Activated naive CD4-positive, alpha-beta T cell treated with anti-CD3 and anti-CD28 coated beads for 36 hours (primary cell): ENCODE measurements at regions not wholly inside any gene's neighbourhood (a gene's known extent, or its start where the extent isn't known, plus 50 kb on each side); places are given as distances from the start of the nearest gene placed in this dataset.
A peak's percentile ranks its signal among the peaks of the same experiment; 100 is the strongest.
"Not testable (repeated sequence)": the region's sequence is repeated elsewhere in the genome, so short reads cannot be mapped to it uniquely, and the experiment has no call there.

ENCODE experiments used
- CTCF ChIA-PET: fragments of 350-600 bp; sonication (Branson Sonifier 250); formaldehyde crosslinking; loops from one replicate; lab custom pipeline; 2021; ENCODE audit warnings: antibody characterized with exemption; lab: Charles Lee
- DNase-seq: peaks from one replicate; pipeline ENCODE4 v3.0.0-alpha.2; 2020
- H3K27ac Mint-ChIP-seq: one replicate; pipeline ENCODE4 v1.8.0; 2021; ENCODE audit warnings: mild to moderate bottlenecking, mixed read lengths
- H3K27me3 Mint-ChIP-seq: one replicate; pipeline ENCODE4 v1.8.0; 2021; ENCODE audit warnings: low read depth, mixed read lengths
- H3K36me3 Mint-ChIP-seq: one replicate; pipeline ENCODE4 v1.8.0; 2021; ENCODE audit warnings: low read depth, mixed read lengths
- H3K4me1 Mint-ChIP-seq: one replicate; pipeline ENCODE4 v1.8.0; 2021; ENCODE audit warnings: low read depth, mixed read lengths
- H3K4me3 Mint-ChIP-seq: one replicate; pipeline ENCODE4 v1.8.0; 2021; ENCODE audit warnings: mild to moderate bottlenecking, moderate library complexity, mixed read lengths
- H3K9me3 Mint-ChIP-seq: one replicate; pipeline ENCODE4 v1.8.0; 2021; ENCODE audit warnings: mixed read lengths
- intact Hi-C: fragments of 100-400 bp; cut with micrococcal nuclease; formaldehyde crosslinking; loops from one replicate; pipeline ENCODE4 v1.15.1; 2023

GRCh38 chr13:110062077-110062776, 244.7 kb downstream of the COL4A1 start:
- H3K9me3 Mint-ChIP-seq, result no peaks in the 10 kb centered on the region
- no peak overlapping the region for H3K4me3 Mint-ChIP-seq
- H3K27ac Mint-ChIP-seq, result no peak overlapping the region
- H3K4me1 Mint-ChIP-seq, result no peaks in the 10 kb centered on the region
- no peaks in the 10 kb centered on the region for H3K36me3 Mint-ChIP-seq
- CTCF ChIA-PET, result no interaction called here
- H3K27me3 Mint-ChIP-seq, result no peaks in the 10 kb centered on the region
- intact Hi-C loops, result no loop called here
- no peak for DNase-seq

GRCh38 chr13:110061270-110061669, 245.7 kb downstream of the COL4A1 start:
- no peaks in the 10 kb centered on the region for H3K9me3 Mint-ChIP-seq
- no peaks in the 10 kb centered on the region for H3K36me3 Mint-ChIP-seq
- H3K4me1 Mint-ChIP-seq, result no peaks in the 10 kb centered on the region
- CTCF ChIA-PET, result no interaction called here
- no peak overlapping the region for H3K4me3 Mint-ChIP-seq
- no peak for DNase-seq
- H3K27ac Mint-ChIP-seq, result no peak overlapping the region
- H3K27me3 Mint-ChIP-seq, result peaks cover 2% of the 10 kb centered on the region
- intact Hi-C loops, result no loop called here

GRCh38 chr13:110057052-110057451, 249.9 kb downstream of the COL4A1 start:
- no peak overlapping the region for H3K4me3 Mint-ChIP-seq
- no peak for DNase-seq
- intact Hi-C loops, result no loop called here
- no peaks in the 10 kb centered on the region for H3K4me1 Mint-ChIP-seq
- H3K27ac Mint-ChIP-seq, result no peak overlapping the region
- H3K27me3 Mint-ChIP-seq, result peaks cover 8% of the 10 kb centered on the region
- H3K36me3 Mint-ChIP-seq, result no peaks in the 10 kb centered on the region
- CTCF ChIA-PET, result no interaction called here
- no peaks in the 10 kb centered on the region for H3K9me3 Mint-ChIP-seq

- no peaks in the 10 kb centered on the region for H3K4me1 Mint-ChIP-seq
- no peak overlapping the region for H3K4me3 Mint-ChIP-seq
- H3K36me3 Mint-ChIP-seq, result no peaks in the 10 kb centered on the region
- DNase-seq, result no peak
- H3K27me3 Mint-ChIP-seq, result peaks cover 8% of the 10 kb centered on the region
- CTCF ChIA-PET, result no interaction called here
- H3K9me3 Mint-ChIP-seq, result no peaks in the 10 kb centered on the region
- intact Hi-C loops, result no loop called here
- no peak overlapping the region for H3K27ac Mint-ChIP-seq
These were observed 250.3 kb downstream of the COL4A1 start for GRCh38 chr13:110056640-110057039.

GRCh38 chr13:110055089-110055488, 251.9 kb downstream of the COL4A1 start:
- Mint-ChIP-seq H3K27ac (no peak overlapping the region), H3K27me3 (peaks cover 8% of the 10 kb centered on the region), H3K4me1 (no peaks in the 10 kb centered on the region), H3K36me3 (no peaks in the 10 kb centered on the region), H3K4me3 (no peak overlapping the region), H3K9me3 (no peaks in the 10 kb centered on the region)
- intact Hi-C loops, result no loop called here
- CTCF ChIA-PET, result no interaction called here
- DNase-seq, result peak; percentile 27

GRCh38 chr13:110054041-110054440, 252.9 kb downstream of the COL4A1 start:
- Mint-ChIP-seq H3K4me1 (no peaks in the 10 kb centered on the region), H3K36me3 (no peaks in the 10 kb centered on the region), H3K27me3 (peaks cover 8% of the 10 kb centered on the region), H3K9me3 (no peaks in the 10 kb centered on the region), H3K4me3 (no peak overlapping the region), H3K27ac (no peak overlapping the region)
- CTCF ChIA-PET, result no interaction called here
- intact Hi-C loops, result no loop called here
- DNase-seq, result no peak

- H3K4me1 Mint-ChIP-seq, result no peaks in the 10 kb centered on the region
- no peak overlapping the region for H3K27ac Mint-ChIP-seq
- no peak overlapping the region for H3K4me3 Mint-ChIP-seq
- DNase-seq, result no peak
- no peaks in the 10 kb centered on the region for H3K36me3 Mint-ChIP-seq
- H3K27me3 Mint-ChIP-seq, result peaks cover 20% of the 10 kb centered on the region
- CTCF ChIA-PET, result no interaction called here
- intact Hi-C loops, result no loop called here
- H3K9me3 Mint-ChIP-seq, result no peaks in the 10 kb centered on the region
These were observed 259.5 kb downstream of the COL4A1 start for GRCh38 chr13:110047496-110047895.

GRCh38 chr13:110046811-110047210, 260.1 kb downstream of the COL4A1 start:
- intact Hi-C loops, result no loop called here
- no peaks in the 10 kb centered on the region for H3K9me3 Mint-ChIP-seq
- DNase-seq, result no peak
- CTCF ChIA-PET, result no interaction called here
- H3K4me3 Mint-ChIP-seq, result no peak overlapping the region
- no peaks in the 10 kb centered on the region for H3K36me3 Mint-ChIP-seq
- H3K27ac Mint-ChIP-seq, result no peak overlapping the region
- H3K27me3 Mint-ChIP-seq, result peaks cover 20% of the 10 kb centered on the region
- H3K4me1 Mint-ChIP-seq, result no peaks in the 10 kb centered on the region

GRCh38 chr13:110045919-110046318, 259.5 kb upstream of the IRS2 start:
- no peaks in the 10 kb centered on the region for H3K9me3 Mint-ChIP-seq
- H3K4me1 Mint-ChIP-seq, result no peaks in the 10 kb centered on the region
- intact Hi-C loops, result no loop called here
- no peak overlapping the region for H3K27ac Mint-ChIP-seq
- no peaks in the 10 kb centered on the region for H3K36me3 Mint-ChIP-seq
- H3K4me3 Mint-ChIP-seq, result no peak overlapping the region
- peaks cover 20% of the 10 kb centered on the region for H3K27me3 Mint-ChIP-seq
- CTCF ChIA-PET, result no interaction called here
- no peak for DNase-seq

GRCh38 chr13:110045202-110045601, 258.8 kb upstream of the IRS2 start:
- intact Hi-C loops, result no loop called here
- Mint-ChIP-seq H3K27ac (no peak overlapping the region), H3K4me3 (no peak overlapping the region), H3K27me3 (peaks cover 20% of the 10 kb centered on the region), H3K4me1 (no peaks in the 10 kb centered on the region), H3K9me3 (no peaks in the 10 kb centered on the region), H3K36me3 (no peaks in the 10 kb centered on the region)
- CTCF ChIA-PET, result no interaction called here
- no peak for DNase-seq

GRCh38 chr13:110044551-110045111, 258.2 kb upstream of the IRS2 start:
- no peak for DNase-seq
- no peak overlapping the region for H3K4me3 Mint-ChIP-seq
- no peaks in the 10 kb centered on the region for H3K9me3 Mint-ChIP-seq
- H3K36me3 Mint-ChIP-seq, result no peaks in the 10 kb centered on the region
- peaks cover 20% of the 10 kb centered on the region for H3K27me3 Mint-ChIP-seq
- CTCF ChIA-PET, result interaction anchor here (0.7 kb wide), 1 partner anchor 418 kb away, joined by 3 read pairs; no protein-coding TSS in a partner anchor
- intact Hi-C loops, result no loop called here
- H3K27ac Mint-ChIP-seq, result no peak overlapping the region
- H3K4me1 Mint-ChIP-seq, result no peaks in the 10 kb centered on the region

- Mint-ChIP-seq H3K27ac (no peak overlapping the region), H3K27me3 (peaks cover 22% of the 10 kb centered on the region), H3K9me3 (no peaks in the 10 kb centered on the region), H3K4me1 (no peaks in the 10 kb centered on the region), H3K4me3 (no peak overlapping the region), H3K36me3 (no peaks in the 10 kb centered on the region)
- DNase-seq, result no peak
- intact Hi-C loops, result no loop called here
- CTCF ChIA-PET, result no interaction called here
These were observed 256.0 kb upstream of the IRS2 start for GRCh38 chr13:110042253-110042950.

- H3K36me3 Mint-ChIP-seq, H3K4me3 Mint-ChIP-seq, DNase-seq, H3K27ac Mint-ChIP-seq, H3K4me1 Mint-ChIP-seq, H3K9me3 Mint-ChIP-seq, intact Hi-C loops, CTCF ChIA-PET: not testable (repeated sequence)
- peaks cover 24% of the 10 kb centered on the region for H3K27me3 Mint-ChIP-seq
These were observed 255.3 kb upstream of the IRS2 start for GRCh38 chr13:110041638-110042037.
